NCI-H2081 treated with DMSO at 0.1 percent for 48 hours (cell line): ENCODE measurements at regions not wholly inside any gene's neighbourhood (a gene's known extent, or its start where the extent isn't known, plus 50 kb on each side); places are given as distances from the start of the nearest gene placed in this dataset.

ENCODE experiments used
- DNase-seq: peaks from one replicate; lab custom pipeline; 2025; lab: John Stamatoyannopoulos, UW

DNA sequence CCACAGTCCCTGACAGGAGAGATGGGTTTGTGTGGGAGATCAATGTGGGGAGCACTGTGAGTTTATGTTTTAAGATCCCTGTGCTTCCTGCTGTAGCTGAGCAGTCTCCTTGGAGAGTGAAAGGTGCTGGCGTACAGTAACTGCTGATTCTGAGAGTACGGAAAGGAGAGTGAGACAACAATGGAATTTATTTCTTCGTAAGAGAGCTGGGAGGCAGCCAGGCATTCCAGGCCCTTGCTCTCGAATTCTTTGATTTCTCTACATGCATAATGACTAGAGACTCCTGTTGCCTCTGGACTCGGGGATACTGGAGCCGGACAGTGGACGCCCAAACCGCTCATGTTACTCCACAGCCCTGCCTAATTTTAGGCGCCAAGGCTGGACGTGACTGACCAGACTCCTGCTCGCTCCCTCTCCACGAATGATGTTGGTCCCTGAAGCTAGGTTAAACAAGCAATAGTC is 131.0 kb upstream of the PHACTR1 start:
- DNase-seq = no peak

DNA sequence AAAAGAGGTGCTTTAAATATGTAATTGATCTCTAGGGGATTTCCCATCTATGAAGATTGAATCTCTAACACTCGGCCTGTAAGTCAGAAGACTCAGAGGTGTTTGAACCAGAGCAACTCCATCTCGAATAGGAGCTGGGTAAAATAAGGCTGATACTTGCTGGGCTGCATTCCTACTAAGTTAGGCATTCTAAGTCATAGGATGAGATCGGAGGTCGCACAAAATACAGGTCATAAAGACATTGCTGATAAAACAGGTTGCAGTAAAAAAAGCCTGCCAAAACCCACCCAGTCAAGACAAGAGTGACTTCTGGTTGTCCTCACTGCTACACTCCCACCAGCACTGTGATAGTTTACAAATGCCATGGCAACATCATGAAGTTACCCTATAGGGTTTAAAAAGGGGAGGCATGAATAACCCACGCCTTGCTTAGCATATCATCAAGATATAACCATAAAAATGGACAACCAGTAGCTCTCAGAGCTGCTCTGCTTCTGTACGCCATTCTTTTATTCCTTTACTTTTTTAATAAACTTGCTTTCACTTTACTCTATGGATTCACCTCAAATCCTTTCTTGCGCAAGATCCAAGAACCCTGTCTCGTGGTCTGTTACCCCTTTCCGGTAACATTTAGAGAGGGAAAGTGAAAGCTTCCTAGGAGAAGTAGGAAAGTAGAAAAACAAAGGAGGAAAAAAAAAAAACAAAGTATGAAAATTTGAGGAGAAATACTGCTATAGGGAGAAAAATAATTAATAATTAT is 129.7 kb upstream of the PHACTR1 start:
- no peak for DNase-seq

DNA sequence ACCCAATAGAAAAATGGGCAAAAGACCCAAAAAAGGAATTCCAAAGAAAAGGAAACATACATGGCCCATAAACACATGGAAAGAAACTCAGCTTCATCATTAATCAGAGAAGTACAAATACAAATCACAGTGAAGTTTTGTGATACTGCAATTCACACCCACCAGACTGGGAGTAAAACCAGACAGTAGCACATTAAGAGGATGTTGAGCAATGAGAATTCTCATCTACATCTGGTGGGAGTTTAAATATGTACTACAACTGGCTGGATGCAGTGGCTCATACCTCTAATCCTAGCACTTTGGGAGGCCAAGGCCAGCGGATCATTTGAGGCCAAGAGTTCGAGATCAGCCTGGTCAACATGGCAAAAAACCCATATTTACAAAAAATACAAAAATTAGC is 125.7 kb upstream of the PHACTR1 start:
- no peak for DNase-seq

DNA sequence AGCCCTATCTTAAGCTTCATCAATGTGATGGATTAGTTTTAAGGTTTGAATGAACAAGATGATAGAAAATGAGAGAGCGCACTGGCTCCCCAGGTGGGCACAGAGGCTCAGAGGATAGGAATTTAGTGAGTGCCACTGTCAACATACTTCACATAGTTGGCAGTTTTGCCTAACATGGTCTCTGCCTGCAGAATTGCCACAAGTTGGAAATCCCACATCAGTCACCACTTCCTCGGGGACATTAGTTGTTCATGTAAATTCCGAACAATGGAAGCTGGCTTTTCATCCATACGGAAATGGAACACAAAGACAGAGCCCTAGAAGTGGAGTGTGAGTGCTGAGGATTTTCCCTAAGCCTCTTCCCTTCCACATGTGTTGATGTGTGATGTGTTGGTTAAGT is 123.9 kb upstream of the PHACTR1 start:
- DNase-seq = no peak

DNA sequence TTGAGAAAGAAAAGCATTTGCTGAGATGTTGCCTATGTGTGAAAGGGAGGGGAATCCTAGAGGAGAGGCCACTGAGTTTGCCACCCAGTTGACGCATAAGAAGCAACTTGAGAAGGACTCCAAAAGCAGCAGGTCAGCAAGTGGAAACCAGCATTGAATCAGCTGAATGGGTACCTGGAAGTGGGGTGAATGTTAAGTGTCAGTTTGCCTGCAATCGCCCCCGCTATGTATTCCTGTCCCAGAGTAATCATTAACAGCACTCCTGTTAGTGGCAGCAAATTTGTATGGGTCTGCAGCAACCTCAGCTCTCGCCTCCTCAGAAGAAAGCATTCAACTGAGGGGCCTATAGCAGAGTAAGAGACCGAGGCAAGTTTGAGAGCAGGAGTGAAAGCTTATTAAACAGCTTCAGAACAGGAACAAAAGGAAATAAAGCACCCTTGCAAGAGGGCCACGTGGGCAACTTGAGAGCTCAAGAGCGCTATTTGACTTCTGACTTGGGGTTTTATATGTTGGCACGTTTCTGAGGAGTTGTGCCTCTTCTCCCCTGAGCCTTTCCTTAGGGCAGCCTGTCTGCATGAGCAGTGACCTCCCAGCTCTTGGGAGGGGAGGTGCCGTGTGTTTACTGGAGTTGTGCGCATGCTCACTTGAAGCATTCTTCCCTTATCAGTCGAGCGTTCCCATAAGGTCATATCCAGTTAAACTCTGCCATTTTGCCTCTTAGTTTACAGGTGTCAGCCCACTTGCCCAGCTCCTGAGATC is 122.6 kb upstream of the PHACTR1 start:
- DNase-seq = no peak

DNA sequence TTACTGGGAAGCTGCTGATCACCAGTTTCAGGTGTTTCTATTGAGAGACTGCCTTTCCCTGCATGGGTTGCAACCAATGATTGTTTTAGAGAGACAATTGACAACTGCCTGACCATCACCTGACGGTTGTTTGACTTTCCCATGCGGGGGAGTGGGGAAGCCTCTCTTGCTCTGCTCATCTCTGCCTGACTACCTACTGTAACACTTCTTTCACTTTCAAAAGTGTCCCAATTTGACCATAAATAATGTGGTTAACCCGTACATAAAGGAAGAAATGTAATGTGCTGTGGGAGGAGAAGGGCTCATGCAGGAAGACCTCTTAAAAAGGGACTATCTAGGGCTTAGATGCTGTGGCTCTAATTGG is 122.1 kb upstream of the PHACTR1 start:
- DNase-seq = no peak

DNA sequence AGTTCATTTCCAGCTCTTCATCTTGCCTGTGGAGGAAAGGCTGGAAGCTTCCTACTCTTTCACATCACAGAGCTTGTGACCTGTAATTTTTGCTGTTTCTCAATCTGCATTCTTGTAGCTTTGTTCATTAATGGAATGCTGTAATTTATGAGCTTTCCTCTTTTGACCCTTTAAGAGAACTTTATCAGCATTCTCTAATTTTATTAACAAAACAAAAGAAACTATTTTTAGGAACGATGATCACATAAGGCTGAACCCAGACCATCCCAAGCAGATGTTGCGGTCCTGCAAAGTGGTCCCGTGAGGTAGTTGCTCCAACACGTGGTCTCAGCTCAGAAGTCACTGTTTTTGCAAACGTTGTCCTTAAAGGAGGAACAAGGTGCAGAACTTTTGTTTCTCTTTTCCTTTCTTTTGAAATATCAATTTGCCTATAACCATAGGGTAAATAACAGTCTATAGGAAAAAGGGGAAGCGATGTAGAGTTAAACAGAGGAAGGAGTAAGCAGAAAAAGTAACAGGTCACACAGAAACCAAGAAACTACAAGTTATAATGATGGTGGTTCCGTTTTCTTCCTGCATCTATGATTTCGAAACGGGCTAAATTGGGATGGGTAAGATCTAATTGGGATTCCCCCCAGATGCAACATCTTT is 121.3 kb upstream of the PHACTR1 start:
- DNase-seq = no peak

DNA sequence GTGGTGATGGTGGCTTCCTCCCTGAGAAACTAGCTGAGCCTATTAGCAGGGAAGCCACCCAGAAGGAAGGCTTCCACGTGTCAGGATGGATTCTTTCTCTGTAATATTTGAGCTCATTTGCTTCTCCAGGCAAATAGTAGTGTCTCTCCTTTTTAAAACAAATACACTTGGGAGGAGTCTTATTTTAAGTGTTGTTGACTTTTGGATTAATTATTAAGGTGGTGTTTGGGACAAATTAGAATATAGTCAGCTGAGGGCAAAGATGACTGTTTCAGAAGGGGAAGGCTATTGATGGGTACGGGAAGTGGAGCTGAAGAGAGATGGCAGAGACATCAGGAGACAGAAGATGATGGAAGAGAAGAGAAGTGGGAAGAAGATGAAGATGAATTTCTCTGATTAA is 119.8 kb upstream of the PHACTR1 start:
- no peak for DNase-seq

DNA sequence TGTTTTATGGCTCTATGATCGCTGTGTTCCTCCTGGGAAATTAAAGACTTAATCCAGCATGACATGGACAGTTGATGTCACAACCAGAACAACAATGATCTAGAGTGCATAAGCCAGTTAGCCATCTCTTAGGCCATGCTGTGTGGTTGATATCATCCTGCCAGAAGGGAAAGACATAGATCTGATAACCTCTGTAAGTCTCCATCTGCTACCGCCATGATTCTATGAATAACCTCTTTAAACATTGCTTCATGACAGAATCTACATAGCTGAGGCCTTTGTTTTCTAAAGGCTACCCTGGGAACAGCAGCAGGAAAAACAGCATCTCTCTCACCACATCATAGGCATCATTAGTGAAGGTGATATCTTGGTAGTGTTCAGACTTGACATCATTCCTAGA is 117.6 kb upstream of the PHACTR1 start:
- DNase-seq = no peak

DNA sequence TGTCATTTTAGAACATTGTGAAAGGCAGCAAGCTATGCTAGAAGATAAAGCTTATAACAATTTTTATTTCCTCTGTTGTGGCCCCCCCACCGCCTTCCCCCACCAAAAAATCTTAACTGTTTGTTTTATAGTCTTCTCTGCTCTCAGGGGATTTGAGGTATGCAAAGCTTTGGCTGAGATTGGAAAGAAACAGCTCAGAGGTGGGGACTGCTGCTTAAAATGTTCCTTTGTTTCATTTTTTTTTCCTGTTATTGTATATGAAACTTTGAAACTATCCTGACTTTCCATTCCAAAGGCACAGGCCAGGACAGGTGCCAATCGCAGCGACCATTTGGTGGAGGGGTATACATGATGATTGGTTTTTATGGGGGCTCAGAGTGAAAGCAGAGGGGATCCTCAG is 114.7 kb upstream of the PHACTR1 start:
- DNase-seq = no peak

DNA sequence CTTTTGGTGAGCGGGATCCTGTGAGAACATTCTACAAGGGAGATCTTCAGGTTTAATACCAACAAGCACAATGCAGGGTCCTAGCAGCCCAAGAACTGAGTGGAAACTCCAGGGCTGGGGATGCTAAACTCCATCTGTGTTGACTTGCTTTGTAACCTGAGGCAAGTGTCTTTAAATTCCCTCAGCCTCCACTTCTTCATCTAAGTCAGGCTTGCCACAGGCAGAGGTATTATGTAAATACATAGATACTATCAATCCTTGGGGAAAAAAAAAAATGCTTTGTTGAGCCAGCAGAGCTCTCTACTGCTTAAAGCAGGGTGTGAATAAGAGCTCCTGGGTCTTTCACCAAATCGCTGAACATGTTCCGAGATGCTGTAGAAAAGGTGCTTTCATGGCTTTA is 114.2 kb upstream of the PHACTR1 start:
- no peak for DNase-seq

DNA sequence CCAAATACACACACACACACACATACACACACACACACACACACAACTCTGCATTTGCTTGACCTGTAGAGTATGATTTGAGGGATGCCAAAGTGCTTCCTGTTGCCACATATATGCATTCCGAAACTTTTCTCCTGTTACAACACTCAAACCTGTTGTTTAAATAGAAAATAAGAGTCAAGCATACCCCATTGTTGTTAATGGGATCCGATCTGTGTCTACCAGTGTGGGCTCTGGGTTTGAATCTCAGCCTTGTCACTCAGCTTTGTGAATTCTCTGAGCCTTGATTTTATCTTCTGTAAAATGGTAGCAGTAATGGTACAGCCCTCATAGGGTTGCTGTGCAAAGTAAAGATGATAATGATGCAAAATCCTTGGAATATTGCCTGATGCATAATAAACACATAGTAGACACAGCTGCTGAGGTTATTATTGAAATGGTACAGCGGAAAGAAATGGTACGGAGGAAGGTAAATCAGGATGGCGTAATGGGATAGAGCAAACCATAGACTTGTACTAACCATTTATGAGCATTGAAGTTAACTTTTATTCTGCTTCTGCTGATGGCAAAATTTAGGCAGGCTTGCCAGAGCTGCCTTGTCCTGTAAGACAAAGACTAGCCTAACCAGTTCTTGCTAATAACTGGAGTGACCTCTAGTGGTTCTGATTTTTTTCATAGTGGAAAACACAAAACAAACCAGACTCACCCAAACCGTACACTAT is 113.5 kb upstream of the PHACTR1 start:
- DNase-seq = no peak

DNA sequence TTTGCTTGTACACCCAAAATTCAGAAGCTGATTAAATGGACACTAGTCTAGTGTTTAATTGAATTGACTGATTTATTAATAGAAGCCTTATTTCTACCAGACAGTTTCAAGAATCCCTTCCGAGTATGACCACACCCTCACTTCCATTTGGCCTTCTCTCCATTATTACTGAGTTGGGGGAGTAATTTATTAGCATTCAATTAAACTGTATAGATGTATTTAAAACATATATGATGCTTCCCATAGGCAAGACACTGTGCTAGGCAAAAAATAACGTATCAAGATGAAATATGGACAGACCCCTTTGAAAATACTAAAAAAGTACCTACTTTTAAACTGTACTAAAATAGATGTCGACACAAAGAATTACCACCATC is 112.9 kb upstream of the PHACTR1 start:
- no peak for DNase-seq

DNA sequence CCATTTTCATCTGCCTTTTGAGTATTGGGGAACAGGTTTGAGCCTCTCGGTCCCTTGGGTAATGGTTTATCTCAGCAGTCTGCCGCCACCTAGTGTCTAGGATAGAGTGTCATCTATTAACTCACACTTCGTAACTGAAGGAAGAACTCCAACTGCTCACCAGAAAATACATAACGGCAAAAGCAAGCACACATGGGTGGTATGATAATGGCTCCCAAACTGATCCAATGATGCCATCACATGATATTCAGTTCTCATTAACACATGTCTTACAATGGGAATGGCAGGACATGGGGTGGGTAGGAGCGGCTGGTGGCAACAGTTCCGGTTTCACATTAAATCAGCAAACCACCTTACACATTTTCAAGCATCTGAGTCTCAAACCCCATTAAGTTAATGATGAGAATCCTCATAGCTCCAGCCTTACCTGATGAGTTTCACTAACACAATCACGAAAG is 110.7 kb upstream of the PHACTR1 start:
- DNase-seq = peak; percentile 17

DNA sequence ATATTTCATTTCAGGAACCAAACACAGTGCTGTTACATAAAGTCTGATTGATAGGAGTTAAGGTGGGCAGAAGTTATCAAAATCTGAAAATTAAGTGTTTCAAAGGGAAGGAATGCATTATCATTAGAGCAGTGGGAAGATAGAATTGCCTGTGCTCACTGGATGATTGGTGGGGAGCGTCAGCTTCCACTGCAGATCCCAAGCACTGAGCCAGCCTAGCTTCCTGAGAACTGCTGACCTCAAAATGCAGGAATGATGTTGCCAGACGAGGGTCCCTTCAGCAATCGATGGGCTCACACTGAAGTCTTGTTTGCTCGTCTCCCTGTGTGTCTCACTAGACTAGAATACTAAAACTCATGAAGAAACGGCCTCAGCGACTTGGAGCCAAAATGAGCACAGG is 110.0 kb upstream of the PHACTR1 start:
- no peak for DNase-seq

DNA sequence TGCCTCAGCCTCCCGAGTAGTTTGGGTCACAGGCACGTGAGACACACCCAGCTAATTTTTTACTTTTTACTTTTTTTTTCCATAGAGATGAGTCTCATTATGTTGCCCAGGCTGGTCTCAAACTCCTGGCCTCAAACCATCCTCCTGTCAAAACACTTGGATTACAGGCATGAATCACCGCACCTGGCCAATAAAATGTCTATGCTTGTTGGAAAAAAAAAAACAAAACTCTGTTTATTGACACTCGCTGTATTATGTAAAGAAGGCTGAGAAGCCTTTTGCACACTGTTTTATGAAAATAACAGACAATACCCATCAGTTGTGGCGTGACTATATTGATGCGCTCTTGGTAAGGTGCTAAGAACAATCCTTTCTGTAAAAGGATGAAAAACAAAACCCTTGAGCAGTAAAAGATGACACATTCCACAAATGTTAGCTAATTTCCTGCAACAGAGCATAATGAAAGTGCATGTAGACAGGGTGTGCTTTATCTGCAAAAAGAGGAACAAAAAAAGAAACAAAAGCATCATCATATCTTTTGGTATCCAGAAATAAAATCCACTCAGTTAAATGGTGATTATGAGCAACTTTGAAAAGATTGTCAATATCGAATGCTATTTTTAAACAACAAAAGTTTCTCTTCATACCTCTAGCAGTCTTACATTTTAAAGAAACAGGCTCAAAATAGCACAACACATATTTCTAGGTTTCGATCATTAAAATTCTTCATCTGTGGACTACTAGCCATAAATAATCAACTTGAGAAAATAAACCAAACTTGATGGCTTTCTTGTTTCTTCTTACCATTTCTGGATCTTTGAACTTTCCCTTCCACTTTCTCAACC is 108.3 kb upstream of the PHACTR1 start:
- DNase-seq = no peak

DNA sequence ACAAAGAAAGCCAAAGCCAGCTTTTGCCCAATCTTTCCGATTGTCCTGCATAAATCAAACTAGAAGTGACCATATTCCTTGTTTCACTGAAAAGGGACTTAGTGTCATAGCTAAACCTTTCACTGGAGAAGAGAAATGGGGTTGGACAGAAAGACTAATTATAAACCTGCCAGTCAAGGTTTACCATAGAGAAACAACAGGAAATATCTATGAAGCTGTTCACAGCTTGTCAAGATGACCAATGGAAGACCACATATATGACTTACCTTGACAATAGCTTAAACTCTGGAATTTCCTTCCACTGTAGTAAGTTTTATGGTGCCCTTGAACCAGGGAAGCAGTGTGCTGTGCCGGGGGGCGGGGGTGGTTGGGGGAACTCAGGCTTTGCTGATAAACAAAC is 107.7 kb upstream of the PHACTR1 start:
- no peak for DNase-seq

DNA sequence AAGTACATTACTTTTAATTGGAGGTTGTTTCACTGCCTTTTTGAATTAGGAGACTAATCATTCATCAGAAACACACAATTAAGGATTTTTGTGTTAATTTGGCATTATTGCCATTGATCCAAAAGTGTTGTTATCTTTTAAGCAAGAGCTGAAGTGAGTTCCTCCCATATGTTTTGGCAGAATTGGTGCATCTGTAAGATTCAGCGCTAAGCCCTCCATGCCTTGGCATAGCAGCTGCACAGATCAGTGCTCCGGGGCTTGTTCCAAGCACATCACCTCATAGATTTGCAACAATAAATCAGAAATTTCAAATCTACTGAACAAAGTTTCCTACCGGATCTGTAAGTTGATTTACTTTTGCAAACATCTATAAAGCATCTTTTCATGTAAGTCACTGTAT is 106.8 kb upstream of the PHACTR1 start:
- DNase-seq = no peak

DNA sequence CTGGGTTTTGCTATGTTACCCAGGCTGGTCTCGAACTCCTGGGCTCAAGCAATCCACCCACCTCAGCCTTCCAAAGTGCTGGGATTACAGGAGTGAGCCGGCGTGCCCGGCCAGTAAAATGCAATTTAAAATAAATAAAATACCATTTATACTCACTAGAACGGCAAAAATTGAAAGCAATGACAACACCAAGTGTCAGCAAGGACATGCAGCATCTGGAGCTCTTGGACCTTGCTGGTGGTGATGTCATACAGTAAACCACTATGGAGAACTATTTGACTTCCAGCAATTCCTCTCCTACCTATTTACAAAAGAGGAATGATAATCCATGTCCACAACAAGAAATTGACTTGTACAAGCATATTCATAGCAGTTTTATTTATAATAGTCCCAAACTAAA is 105.7 kb upstream of the PHACTR1 start:
- no peak for DNase-seq

DNA sequence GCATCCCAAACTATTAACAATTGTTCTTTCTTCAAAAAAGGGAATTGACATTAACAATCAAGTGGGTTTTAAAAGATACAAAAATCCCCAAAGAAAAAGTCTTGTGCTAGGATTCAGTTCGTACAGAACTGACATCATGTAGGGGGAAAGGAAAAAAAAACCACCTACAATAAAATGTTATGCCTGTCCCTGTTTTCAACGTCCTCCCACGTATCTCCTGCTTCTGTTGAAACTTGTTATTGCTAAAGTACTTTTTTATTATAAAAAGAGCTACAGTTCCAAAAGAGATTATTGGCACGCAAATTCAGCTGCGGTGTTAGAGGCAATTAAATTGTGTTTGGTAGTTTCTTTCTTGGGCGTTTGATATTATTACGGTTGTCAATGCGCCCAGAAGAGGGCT is 102.8 kb upstream of the PHACTR1 start:
- DNase-seq = no peak

DNA sequence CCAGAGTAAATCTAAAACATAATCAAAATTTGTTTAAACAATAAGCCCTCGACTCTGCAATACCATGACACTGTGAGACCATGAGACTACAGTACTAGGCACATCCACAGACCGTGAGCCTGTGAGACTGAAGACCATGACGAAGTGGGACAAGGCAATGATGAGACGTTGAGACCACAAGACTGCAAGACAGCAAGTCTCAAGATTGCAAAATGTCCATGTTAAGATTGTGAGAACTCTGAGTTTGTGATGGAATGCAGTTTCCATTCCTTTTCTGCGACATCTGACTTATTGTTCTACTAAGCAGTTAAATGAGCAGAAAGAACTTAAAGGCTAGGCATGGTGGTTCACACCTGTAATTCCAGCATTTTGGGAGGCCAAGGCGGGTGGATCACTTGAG is 102.1 kb upstream of the PHACTR1 start:
- no peak for DNase-seq

DNA sequence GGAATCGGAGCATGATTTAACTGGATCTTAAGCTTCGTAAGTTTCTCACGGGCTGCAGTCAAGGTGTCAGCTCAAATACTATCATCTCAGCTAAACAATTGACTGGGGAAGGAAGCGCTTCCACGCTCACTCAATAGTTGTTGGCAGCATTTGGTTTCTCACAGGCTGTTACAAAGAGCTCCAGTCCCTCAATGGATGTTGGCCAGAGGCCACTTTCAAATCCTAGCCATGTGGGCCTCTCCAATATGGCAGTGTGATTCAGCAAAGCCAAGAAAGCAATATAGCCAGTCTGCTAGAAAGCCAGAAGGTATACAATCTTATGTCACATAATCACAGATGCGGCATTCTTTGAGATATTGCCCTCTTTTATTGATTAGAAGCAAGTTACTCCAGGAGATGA is 98.3 kb upstream of the PHACTR1 start:
- DNase-seq = no peak
